Uterus (tissue), 2 donors: ENCODE measurements at regions not wholly inside any gene's neighbourhood (a gene's known extent, or its start where the extent isn't known, plus 50 kb on each side); places are given as distances from the start of the nearest gene placed in this dataset.

Experiments used
- CTCF ChIP-seq, 4 experiments: fragments of 200-600 bp in 2 of 4; fragments of 450-650 bp in 2 of 4; sonication (generic) in 2 of 4; IDR thresholded peaks; one replicate each; pipeline ENCODE4 v1.5.1; 2016 to 2019; ENCODE audit warnings: antibody characterized with exemption in 4 of 4, mild to moderate bottlenecking in 2 of 4, moderate library complexity in 1 of 4
- POLR2A ChIP-seq, 2 donors: fragments of 450-650 bp; IDR thresholded peaks; one replicate each; pipeline ENCODE4 v1.6.1; 2016; ENCODE audit warnings: antibody characterized with exemption in 2 of 2, mild to moderate bottlenecking in 1 of 2, moderate library complexity in 1 of 2

GRCh38 chr20:51867251-51867650 is 64.9 kb upstream of the SALL4 start:
- TF ChIP-seq CTCF (IDR thresholded peaks at IDR 0.05) (no peak), POLR2A (IDR thresholded peaks at IDR 0.05) (no peak)
